ENCODE measurements at regions not wholly inside any gene's neighbourhood (a gene's known extent, or its start where the extent isn't known, plus 50 kb on each side); places are given as distances from the start of the nearest gene placed in this dataset.
"Not testable (repeated sequence)": the region's sequence is repeated elsewhere in the genome, so short reads cannot be mapped to it uniquely, and the experiment has no call there.

GRCh38 chr5:17331651-17332050 is 114.2 kb downstream of the BASP1 start:
- intact Hi-C loops (cut with DNase I; ENCODE audit: low total_unique reads): no loop called here
- no peak overlapping the region for H3K4me3 ChIP-seq
- no peak for TF ChIP-seq POLR2A (IDR thresholded peaks at IDR 0.05)
- no peak for TF ChIP-seq CTCF (IDR thresholded peaks at IDR 0.05 in 8 of 11, conservative IDR thresholded peaks at IDR 0.05 in 3 of 11)
- TF ChIP-seq POLR2AphosphoS5 (IDR thresholded peaks at IDR 0.05): no peak
- H3K27me3 ChIP-seq (replicated peaks in 1 of 7): no peaks in the 10 kb centered on the region
- 86 to 98% (median 96%) methylated on average over 4 of the region's 4 CpGs for WGBS, 5 donors
- H3K27ac ChIP-seq: no peak overlapping the region
- peaks cover 0 to 35% (median 16%) of the 10 kb centered on the region in 8 donors for H3K9me3 ChIP-seq
- no peak for DNase-seq
- H3K4me1 ChIP-seq: no peaks in the 10 kb centered on the region
- H3K36me3 ChIP-seq: no peaks in the 10 kb centered on the region

GRCh38 chr5:17333755-17334154 is 116.3 kb downstream of the BASP1 start:
- Histone ChIP-seq H3K27me3 (replicated peaks in 1 of 7) (no peaks in the 10 kb centered on the region), H3K36me3 (no peaks in the 10 kb centered on the region), H3K27ac (no peak overlapping the region), H3K4me1 (no peaks in the 10 kb centered on the region), H3K9me3 (peaks cover 0 to 54% (median 30%) of the 10 kb centered on the region in 8 donors), H3K4me3 (no peak overlapping the region)
- TF ChIP-seq POLR2AphosphoS5 (IDR thresholded peaks at IDR 0.05) (no peak), CTCF (IDR thresholded peaks at IDR 0.05 in 8 of 11, conservative IDR thresholded peaks at IDR 0.05 in 3 of 11) (no peak), POLR2A (IDR thresholded peaks at IDR 0.05) (no peak)
- WGBS, 5 donors: 74 to 91% (median 83%) methylated on average over 3 of the region's 3 CpGs
- intact Hi-C loops (cut with DNase I; ENCODE audit: low total_unique reads): no loop called here
- DNase-seq: no peak

- intact Hi-C loops (cut with DNase I; ENCODE audit: low total_unique reads): no loop called here
- Histone ChIP-seq H3K4me1 (no peaks in the 10 kb centered on the region), H3K27ac (no peak overlapping the region), H3K9me3 (peaks cover 0 to 55% (median 31%) of the 10 kb centered on the region in 8 donors), H3K27me3 (replicated peaks in 1 of 7) (no peaks in the 10 kb centered on the region), H3K4me3 (no peak overlapping the region), H3K36me3 (no peaks in the 10 kb centered on the region)
- TF ChIP-seq POLR2A (IDR thresholded peaks at IDR 0.05) (no peak), CTCF (IDR thresholded peaks at IDR 0.05 in 8 of 11, conservative IDR thresholded peaks at IDR 0.05 in 3 of 11) (no peak), POLR2AphosphoS5 (IDR thresholded peaks at IDR 0.05) (no peak)
- WGBS, 5 donors: 76 to 87% (median 80%) methylated on average over 1 of the region's 1 CpG
- DNase-seq: no peak
Observed at GRCh38 chr5:17336054-17336453, 118.6 kb downstream of the BASP1 start.

GRCh38 chr5:17336723-17337122 is 119.3 kb downstream of the BASP1 start:
- DNase-seq; H3K27me3 ChIP-seq (replicated peaks in 1 of 7); H3K4me3 ChIP-seq; H3K36me3 ChIP-seq; H3K27ac ChIP-seq; intact Hi-C loops (cut with DNase I; ENCODE audit: low total_unique reads); H3K4me1 ChIP-seq: not testable (repeated sequence)
- WGBS, 5 donors: 76 to 80% (median 78%) methylated on average over 3 of the region's 3 CpGs
- peaks cover 0 to 55% (median 31%) of the 10 kb centered on the region in 8 donors for H3K9me3 ChIP-seq

- H3K4me1 ChIP-seq: peaks cover 0 to 6% (median 0%) of the 10 kb centered on the region in 6 donors
- peaks cover 0 to 35% (median 17%) of the 10 kb centered on the region in 8 donors for H3K9me3 ChIP-seq
- DNase-seq: no peak
- no peak overlapping the region for H3K4me3 ChIP-seq
- H3K27ac ChIP-seq: no peak overlapping the region
- TF ChIP-seq CTCF (IDR thresholded peaks at IDR 0.05 in 8 of 11, conservative IDR thresholded peaks at IDR 0.05 in 3 of 11) (no peak), POLR2A (IDR thresholded peaks at IDR 0.05) (no peak), POLR2AphosphoS5 (IDR thresholded peaks at IDR 0.05) (no peak)
- 77 to 97% (median 82%) methylated on average over 1 of the region's 1 CpG for whole genome bisulfite sequencing, 5 donors
- no peaks in the 10 kb centered on the region for H3K27me3 ChIP-seq (replicated peaks in 1 of 7)
- intact Hi-C loops (cut with DNase I; ENCODE audit: low total_unique reads): no loop called here
- no peaks in the 10 kb centered on the region for H3K36me3 ChIP-seq
Observed at GRCh38 chr5:17339841-17340240, 122.4 kb downstream of the BASP1 start.
